Neural cell (in vitro differentiated cells): ENCODE measurements at regions not wholly inside any gene's neighbourhood (a gene's known extent, or its start where the extent isn't known, plus 50 kb on each side); places are given as distances from the start of the nearest gene placed in this dataset.

Source experiments
- H2AFZ ChIP-seq: fragments of 200-600, 300-800 bp; sonication (generic), shearing (Covaris generic); 2 replicates; pipeline ENCODE4 v1.6.0; 2014; ENCODE audit warnings: low read depth, mild to moderate bottlenecking, antibody characterized with exemption, low read length, moderate library complexity
- H3F3A ChIP-seq: fragments of 200-600 bp; shearing (Covaris generic); 2 replicates; pipeline ENCODE4 v1.6.1; 2016; ENCODE audit warnings: mild to moderate bottlenecking, moderate library complexity, mixed read lengths, antibody characterized with exemption, low read length; ENCODE audit not compliant: insufficient read depth, poor library complexity, severe bottlenecking
- H3K27ac ChIP-seq: fragments of 200-600, 300-800 bp; sonication (generic), shearing (Covaris generic); 2 replicates; pipeline ENCODE4 v1.5.1; 2014; ENCODE audit warnings: mild to moderate bottlenecking, low read length, moderate library complexity
- H3K27me3 ChIP-seq: fragments of 300-800, 200-600 bp; sonication (generic), shearing (Covaris generic); 2 replicates; pipeline ENCODE4 v1.6.0; 2014; ENCODE audit warnings: mild to moderate bottlenecking, low read depth, low read length, moderate library complexity; ENCODE audit not compliant: insufficient read depth
- H3K36me3 ChIP-seq: fragments of 300-800, 200-600 bp; sonication (generic), shearing (Covaris generic); 2 replicates; pipeline ENCODE4 v1.5.1; 2014; ENCODE audit warnings: mild to moderate bottlenecking, antibody characterized with exemption, low read length, moderate library complexity; ENCODE audit not compliant: insufficient read depth
- H3K4me2 ChIP-seq: fragments of 300-800, 200-600 bp; sonication (generic), shearing (Covaris generic); 2 replicates; pipeline ENCODE4 v1.6.0; 2014; ENCODE audit warnings: mild to moderate bottlenecking, low read length
- H3K4me3 ChIP-seq: fragments of 300-800, 200-600 bp; sonication (generic), shearing (Covaris generic); 2 replicates; pipeline ENCODE4 v1.5.1; 2014; ENCODE audit warnings: mild to moderate bottlenecking, low read length, moderate library complexity
- H3K79me2 ChIP-seq: fragments of 200-600 bp; shearing (Covaris generic); replicated peaks from 2 replicates; pipeline ENCODE4 v1.6.0; 2014; ENCODE audit warnings: mild to moderate bottlenecking, low read length, moderate library complexity; ENCODE audit not compliant: insufficient read depth
- H3K9ac ChIP-seq: fragments of 300-800, 200-600 bp; sonication (generic), shearing (Covaris generic); 2 replicates; pipeline ENCODE4 v1.6.1; 2016; ENCODE audit warnings: mild to moderate bottlenecking, low read length, mixed read lengths
- H3K9me2 ChIP-seq: fragments of 200-600 bp; shearing (Covaris generic); 2 replicates; pipeline ENCODE4 v1.6.1; 2016; ENCODE audit warnings: mild to moderate bottlenecking, low read length, mixed read lengths; ENCODE audit not compliant: insufficient read depth
- H3K9me3 ChIP-seq: fragments of 200-600, 300-800 bp; sonication (generic), shearing (Covaris generic); 2 replicates; pipeline ENCODE4 v1.6.1; 2016; ENCODE audit warnings: mild to moderate bottlenecking, mixed run types, low read length, moderate library complexity, mixed read lengths
- H4K20me1 ChIP-seq: fragments of 200-600 bp; shearing (Covaris generic); 2 replicates; pipeline ENCODE4 v1.6.1; 2016; ENCODE audit warnings: mild to moderate bottlenecking, mixed run types; ENCODE audit not compliant: insufficient read depth
- CTCF ChIP-seq: fragments of 450-650 bp; IDR thresholded peaks from 2 replicates; pipeline ENCODE4 v1.5.1; 2014; ENCODE audit warnings: antibody characterized with exemption, mild to moderate bottlenecking, moderate library complexity; ENCODE audit not compliant: poor library complexity, severe bottlenecking
- EP300 ChIP-seq: fragments of 450-650 bp; conservative IDR thresholded peaks from 2 replicates; pipeline ENCODE4 v1.6.1; 2014; ENCODE audit warnings: antibody characterized with exemption, mild to moderate bottlenecking, moderate library complexity; ENCODE audit not compliant: poor library complexity, severe bottlenecking
- EZH2 ChIP-seq: fragments of 200-600, 300-800 bp; shearing (Covaris generic), sonication (generic); IDR thresholded peaks from 2 replicates; pipeline ENCODE4 v1.6.1; 2014; ENCODE audit warnings: antibody characterized with exemption, low read length, borderline replicate concordance, mild to moderate bottlenecking; ENCODE audit not compliant: insufficient read depth, poor library complexity, severe bottlenecking
- MXI1 ChIP-seq: fragments of 450-650 bp; conservative IDR thresholded peaks from 2 replicates; pipeline ENCODE4 v1.6.1; 2014; ENCODE audit warnings: antibody characterized with exemption, mild to moderate bottlenecking; ENCODE audit not compliant: poor library complexity, severe bottlenecking
- POLR2AphosphoS5 ChIP-seq: IDR thresholded peaks from 2 replicates; pipeline ENCODE4 v1.6.1; 2012
- RAD21 ChIP-seq: fragments of 450-650 bp; conservative IDR thresholded peaks from 2 replicates; pipeline ENCODE4 v1.6.1; 2014; ENCODE audit warnings: antibody characterized with exemption, mild to moderate bottlenecking, moderate library complexity
- REST ChIP-seq: IDR thresholded peaks from 2 replicates; pipeline ENCODE4 v1.6.1; 2012; ENCODE audit warnings: borderline replicate concordance
- SMC3 ChIP-seq: fragments of 450-650 bp; conservative IDR thresholded peaks from 2 replicates; pipeline ENCODE4 v1.6.1; 2014; ENCODE audit warnings: antibody characterized with exemption, mild to moderate bottlenecking, moderate library complexity; ENCODE audit not compliant: poor library complexity
- TAF1 ChIP-seq: IDR thresholded peaks from 2 replicates; pipeline ENCODE4 v1.6.1; 2012; ENCODE audit warnings: low read depth

DNA sequence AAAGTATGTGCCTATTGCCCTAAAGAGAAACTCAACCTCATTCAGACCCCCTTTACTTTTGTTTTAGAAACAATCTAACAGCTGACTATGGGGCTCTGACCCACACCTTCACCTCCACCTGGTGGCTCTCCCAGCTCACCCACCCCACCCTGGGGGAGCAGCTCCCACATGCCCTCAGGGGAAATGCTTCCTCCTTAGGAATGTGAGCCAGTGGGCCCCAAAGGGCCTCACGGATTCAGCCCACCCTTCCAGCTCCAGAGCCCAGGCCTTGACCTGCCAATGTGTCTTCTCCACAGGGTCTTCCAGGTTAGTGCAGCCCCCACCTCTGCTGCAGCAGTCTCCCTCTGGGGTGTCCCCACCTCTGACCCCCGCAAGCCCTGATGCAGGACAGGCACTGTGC lies 680.1 kb upstream of the RAB6C start:
- Histone ChIP-seq H3K9ac (no peak overlapping the region), H3K36me3 (no peaks in the 10 kb centered on the region), H3F3A (no peaks in the 10 kb centered on the region), H3K9me3 (no peaks in the 10 kb centered on the region), H3K4me2 (no peak overlapping the region), H3K27me3 (no peaks in the 10 kb centered on the region), H3K9me2 (no peaks in the 10 kb centered on the region), H2AFZ (no peak overlapping the region), H3K27ac (no peak overlapping the region), H4K20me1 (no peaks in the 10 kb centered on the region), H3K79me2 (no peaks in the 10 kb centered on the region), H3K4me3 (no peak overlapping the region)
- no peak for TF ChIP-seq RAD21
- TF ChIP-seq EP300 = no peak
- no peak for TF ChIP-seq EZH2
- TF ChIP-seq MXI1 = no peak
- TF ChIP-seq SMC3 = no peak
- no peak for TF ChIP-seq POLR2AphosphoS5
- no peak for TF ChIP-seq REST
- no peak for TF ChIP-seq CTCF
- TF ChIP-seq TAF1 = no peak

DNA sequence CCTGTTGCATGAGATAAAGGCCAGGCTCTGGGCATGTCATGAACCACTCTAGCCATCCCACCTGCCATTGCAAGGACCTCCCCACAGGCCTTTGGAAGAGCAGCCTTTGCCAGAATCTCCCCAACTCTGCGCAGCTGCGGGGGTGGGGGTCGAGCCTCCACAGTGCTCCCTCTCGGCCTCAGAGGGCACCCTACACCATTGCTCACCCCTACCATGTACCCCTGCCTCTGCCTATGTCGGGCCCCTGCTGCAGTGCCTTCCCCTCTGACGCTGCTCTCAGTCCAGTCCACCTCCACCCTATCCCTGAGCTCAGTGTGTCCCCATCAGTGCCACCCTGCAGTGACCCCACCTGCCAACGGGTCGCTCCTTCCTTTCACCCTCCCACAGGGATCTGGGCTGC lies 679.7 kb upstream of the RAB6C start:
- Histone ChIP-seq H3K36me3 (no peaks in the 10 kb centered on the region), H3K4me2 (no peak overlapping the region), H3K9ac (no peak overlapping the region), H3K27ac (no peak overlapping the region), H3F3A (no peaks in the 10 kb centered on the region), H2AFZ (no peak overlapping the region), H3K27me3 (no peaks in the 10 kb centered on the region), H3K9me2 (no peaks in the 10 kb centered on the region), H3K79me2 (no peaks in the 10 kb centered on the region), H4K20me1 (no peaks in the 10 kb centered on the region), H3K9me3 (no peaks in the 10 kb centered on the region), H3K4me3 (no peak overlapping the region)
- TF ChIP-seq SMC3 (no peak), EP300 (no peak), CTCF (no peak), TAF1 (no peak), POLR2AphosphoS5 (no peak), RAD21 (no peak), MXI1 (no peak), REST (no peak), EZH2 (no peak)
